OCI-LY1 (cell line): ENCODE measurements at regions not wholly inside any gene's neighbourhood (a gene's known extent, or its start where the extent isn't known, plus 50 kb on each side); places are given as distances from the start of the nearest gene placed in this dataset.

Experiments
- CTCF ChIP-seq: fragments of 200-600 bp; sonication (generic), shearing (Covaris generic); IDR thresholded peaks from 2 replicates; pipeline ENCODE4 v1.5.1; 2017; ENCODE audit warnings: mild to moderate bottlenecking, antibody characterized with exemption, low read length, moderate library complexity, mixed read lengths
- EZH2 ChIP-seq: fragments of 200-600 bp; sonication (generic), shearing (Covaris generic); IDR thresholded peaks from 2 replicates; pipeline ENCODE4 v1.8.0; 2017; ENCODE audit warnings: borderline replicate concordance, mixed run types, mild to moderate bottlenecking, antibody characterized with exemption, low read length, moderate library complexity, mixed read lengths

- no peak for TF ChIP-seq CTCF
- TF ChIP-seq EZH2 = no peak
These were observed 582.1 kb upstream of the TENM3 start for GRCh38 chr4:181661090-181661489.
